A673 (cell line): ENCODE measurements at regions not wholly inside any gene's neighbourhood (a gene's known extent, or its start where the extent isn't known, plus 50 kb on each side); places are given as distances from the start of the nearest gene placed in this dataset.
"Not testable (repeated sequence)": the region's sequence is repeated elsewhere in the genome, so short reads cannot be mapped to it uniquely, and the experiment has no call there.

Source experiments
- BruUV-seq: library from RNA; stranded (reverse); fragments of 400-500 nt; replicated peaks from 2 replicates; lab custom pipeline; 2021; lab: Mats Ljungman, UMichigan
- CTCF ChIA-PET: fragments of 300-600 bp; sonication (Branson Sonifier 250); formaldehyde crosslinking; loops from one replicate; lab custom pipeline; 2022; ENCODE audit warnings: antibody characterized with exemption; lab: Charles Lee
- POLR2A ChIA-PET: fragments of 300-600 bp; sonication (Branson Sonifier 250); formaldehyde crosslinking; loops from one replicate; lab custom pipeline; 2022; ENCODE audit warnings: antibody characterized with exemption; ENCODE audit not compliant: low non-redundant PET; lab: Charles Lee
- DNase-seq: peaks from one replicate; pipeline ENCODE4 v3.0.0-alpha.2; 2015; ENCODE audit warnings: low spot score
- H3K27ac ChIP-seq: fragments of 200-600 bp; sonication (generic); 2 replicates; pipeline ENCODE4 v1.5.1; 2016; ENCODE audit warnings: mixed run types, low read depth, mild to moderate bottlenecking, mixed read lengths, antibody characterized with exemption, low read length; ENCODE audit not compliant: poor library complexity, severe bottlenecking
- H3K27me3 ChIP-seq: fragments of 200-600 bp; sonication (generic); replicated peaks from 2 replicates; pipeline ENCODE4 v1.6.1; 2017; ENCODE audit warnings: mixed run types, low read depth, mild to moderate bottlenecking, mixed read lengths, antibody characterized with exemption, low read length; ENCODE audit not compliant: insufficient read depth, poor library complexity
- H3K36me3 ChIP-seq: fragments of 200-600 bp; sonication (generic); 2 replicates; pipeline ENCODE4 v1.6.1; 2016; ENCODE audit warnings: mixed run types, mild to moderate bottlenecking, mixed read lengths, antibody characterized with exemption, low read length; ENCODE audit not compliant: insufficient read depth, poor library complexity, severe bottlenecking
- H3K4me1 ChIP-seq: fragments of 200-600 bp; sonication (generic); 2 replicates; pipeline ENCODE4 v1.6.1; 2017; ENCODE audit warnings: mixed run types, mild to moderate bottlenecking, mixed read lengths, antibody characterized with exemption, low read length; ENCODE audit not compliant: insufficient read depth, poor library complexity, severe bottlenecking
- H3K4me3 ChIP-seq: fragments of 200-600 bp; sonication (generic); 2 replicates; pipeline ENCODE4 v1.5.1; 2016; ENCODE audit warnings: low read depth, mixed run types, mild to moderate bottlenecking, mixed read lengths, low read length; ENCODE audit not compliant: poor library complexity, severe bottlenecking
- H3K9me3 ChIP-seq: fragments of 200-600 bp; sonication (generic); 2 replicates; pipeline ENCODE4 v1.6.1; 2016; ENCODE audit warnings: mixed run types, low read depth, mild to moderate bottlenecking, mixed read lengths, antibody characterized with exemption, low read length; ENCODE audit not compliant: poor library complexity, severe bottlenecking
- CTCF ChIP-seq: fragments of 300-800, 200-600 bp; sonication (generic); conservative IDR thresholded peaks from 2 replicates; pipeline ENCODE4 v1.5.1; 2017; ENCODE audit warnings: low read depth, mild to moderate bottlenecking, antibody characterized with exemption, low read length, moderate library complexity, mixed read lengths
- intact Hi-C: fragments of 100-400 bp; cut with micrococcal nuclease; formaldehyde crosslinking; loops from one replicate; pipeline ENCODE4 v1.10.0; 2022; ENCODE audit not compliant: unreplicated experiment

GRCh38 chr9:97237311-97237786 lies 70.1 kb upstream of the CCDC180 start:
- no TSS peak for BruUV-seq

GRCh38 chr9:97233009-97233400 lies 74.5 kb upstream of the CCDC180 start:
- H3K27me3 ChIP-seq, BruUV-seq, H3K27ac ChIP-seq, H3K36me3 ChIP-seq, H3K4me1 ChIP-seq, H3K4me3 ChIP-seq, CTCF ChIA-PET, H3K9me3 ChIP-seq, intact Hi-C loops, POLR2A ChIA-PET, DNase-seq: not testable (repeated sequence)

More at GRCh38 chr9:97237311-97237786, 70.1 kb upstream of the CCDC180 start:
- no peak for TF ChIP-seq CTCF
- intact Hi-C loops: no loop called here
- Histone ChIP-seq H3K4me1 (no peaks in the 10 kb centered on the region), H3K4me3 (no peak overlapping the region), H3K27ac (no peak overlapping the region), H3K27me3 (no peaks in the 10 kb centered on the region), H3K36me3 (no peaks in the 10 kb centered on the region), H3K9me3 (no peaks in the 10 kb centered on the region)
- no peak for DNase-seq
- ChIA-PET CTCF (no interaction called here), POLR2A (no interaction called here)

GRCh38 chr9:97232060-97233008 lies 75.1 kb upstream of the CCDC180 start:
- H3K9me3 ChIP-seq, H3K4me1 ChIP-seq, DNase-seq, H3K27me3 ChIP-seq, H3K27ac ChIP-seq, intact Hi-C loops, BruUV-seq, H3K36me3 ChIP-seq, H3K4me3 ChIP-seq, CTCF ChIA-PET, POLR2A ChIA-PET: not testable (repeated sequence)

- DNase-seq, H3K27ac ChIP-seq, BruUV-seq, H3K9me3 ChIP-seq, POLR2A ChIA-PET, H3K4me1 ChIP-seq, H3K4me3 ChIP-seq, H3K36me3 ChIP-seq, CTCF ChIA-PET, intact Hi-C loops: not testable (repeated sequence)
- H3K27me3 ChIP-seq: peaks cover 52% of the 10 kb centered on the region
Observed at GRCh38 chr9:97222393-97222792, 85.1 kb upstream of the CCDC180 start.
